A549 (cell line): ENCODE measurements at regions not wholly inside any gene's neighbourhood (a gene's known extent, or its start where the extent isn't known, plus 50 kb on each side); places are given as distances from the start of the nearest gene placed in this dataset.

ENCODE experiments used
- EP300 ChIP-seq, 2 experiments: fragments of >200 bp; sonication (Bioruptor Twin); formaldehyde crosslinking; IDR thresholded peaks; 2 replicates in 1 of 2; 3 replicates in 1 of 2; pipeline ENCODE4 v1.6.1; 2016 to 2017
- TF ChIP-seq, protein P1 (sequence below): IDR thresholded peaks from 2 replicates; pipeline ENCODE4 v1.6.1; 2012
- TF ChIP-seq, protein P2 (sequence below): fragments of >200 bp; sonication (Bioruptor Twin); formaldehyde crosslinking; IDR thresholded peaks from 3 replicates; pipeline ENCODE4 v1.5.1; 2016

DNA sequence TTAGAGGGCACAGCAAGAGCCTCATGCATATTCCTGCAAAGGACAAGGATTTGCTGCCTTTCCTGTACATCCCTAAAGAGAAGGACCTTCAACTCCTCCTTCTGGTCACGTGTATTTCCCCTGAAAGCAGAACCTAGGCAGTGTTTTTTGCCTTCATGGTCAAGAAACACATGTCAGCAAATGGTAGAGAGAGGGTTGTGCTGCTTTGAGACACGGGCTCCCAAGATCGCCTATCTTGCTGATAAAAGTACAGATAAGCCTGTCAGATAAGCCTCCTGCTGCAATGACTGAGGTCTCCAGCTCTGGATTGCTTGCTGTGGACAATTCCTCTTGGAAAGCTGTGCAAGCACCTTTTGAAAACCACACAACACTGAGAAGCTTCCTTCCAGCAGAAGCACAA, 580.8 kb downstream of the CBLN4 start:
- TF ChIP-seq, protein P1, sequence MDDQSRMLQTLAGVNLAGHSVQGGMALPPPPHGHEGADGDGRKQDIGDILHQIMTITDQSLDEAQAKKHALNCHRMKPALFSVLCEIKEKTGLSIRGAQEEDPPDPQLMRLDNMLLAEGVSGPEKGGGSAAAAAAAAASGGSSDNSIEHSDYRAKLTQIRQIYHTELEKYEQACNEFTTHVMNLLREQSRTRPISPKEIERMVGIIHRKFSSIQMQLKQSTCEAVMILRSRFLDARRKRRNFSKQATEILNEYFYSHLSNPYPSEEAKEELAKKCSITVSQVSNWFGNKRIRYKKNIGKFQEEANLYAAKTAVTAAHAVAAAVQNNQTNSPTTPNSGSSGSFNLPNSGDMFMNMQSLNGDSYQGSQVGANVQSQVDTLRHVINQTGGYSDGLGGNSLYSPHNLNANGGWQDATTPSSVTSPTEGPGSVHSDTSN, result no peak
- no peak for TF ChIP-seq EP300 (IDR thresholded peaks at IDR 0.05)
- TF ChIP-seq, protein P2, sequence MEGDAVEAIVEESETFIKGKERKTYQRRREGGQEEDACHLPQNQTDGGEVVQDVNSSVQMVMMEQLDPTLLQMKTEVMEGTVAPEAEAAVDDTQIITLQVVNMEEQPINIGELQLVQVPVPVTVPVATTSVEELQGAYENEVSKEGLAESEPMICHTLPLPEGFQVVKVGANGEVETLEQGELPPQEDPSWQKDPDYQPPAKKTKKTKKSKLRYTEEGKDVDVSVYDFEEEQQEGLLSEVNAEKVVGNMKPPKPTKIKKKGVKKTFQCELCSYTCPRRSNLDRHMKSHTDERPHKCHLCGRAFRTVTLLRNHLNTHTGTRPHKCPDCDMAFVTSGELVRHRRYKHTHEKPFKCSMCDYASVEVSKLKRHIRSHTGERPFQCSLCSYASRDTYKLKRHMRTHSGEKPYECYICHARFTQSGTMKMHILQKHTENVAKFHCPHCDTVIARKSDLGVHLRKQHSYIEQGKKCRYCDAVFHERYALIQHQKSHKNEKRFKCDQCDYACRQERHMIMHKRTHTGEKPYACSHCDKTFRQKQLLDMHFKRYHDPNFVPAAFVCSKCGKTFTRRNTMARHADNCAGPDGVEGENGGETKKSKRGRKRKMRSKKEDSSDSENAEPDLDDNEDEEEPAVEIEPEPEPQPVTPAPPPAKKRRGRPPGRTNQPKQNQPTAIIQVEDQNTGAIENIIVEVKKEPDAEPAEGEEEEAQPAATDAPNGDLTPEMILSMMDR, result no peak
